ENCODE measurements at regions not wholly inside any gene's neighbourhood (a gene's known extent, or its start where the extent isn't known, plus 50 kb on each side); places are given as distances from the start of the nearest gene placed in this dataset.

GRCh38 chr6:67976486-67976885, 658.6 kb upstream of the ADGRB3 start:
- TF ChIP-seq FOXA1 (IDR thresholded peaks at IDR 0.05) (no peak), ELF4 (IDR thresholded peaks at IDR 0.05) (no peak)
